ENCODE measurements at regions not wholly inside any gene's neighbourhood (a gene's known extent, or its start where the extent isn't known, plus 50 kb on each side); places are given as distances from the start of the nearest gene placed in this dataset.

DNA sequence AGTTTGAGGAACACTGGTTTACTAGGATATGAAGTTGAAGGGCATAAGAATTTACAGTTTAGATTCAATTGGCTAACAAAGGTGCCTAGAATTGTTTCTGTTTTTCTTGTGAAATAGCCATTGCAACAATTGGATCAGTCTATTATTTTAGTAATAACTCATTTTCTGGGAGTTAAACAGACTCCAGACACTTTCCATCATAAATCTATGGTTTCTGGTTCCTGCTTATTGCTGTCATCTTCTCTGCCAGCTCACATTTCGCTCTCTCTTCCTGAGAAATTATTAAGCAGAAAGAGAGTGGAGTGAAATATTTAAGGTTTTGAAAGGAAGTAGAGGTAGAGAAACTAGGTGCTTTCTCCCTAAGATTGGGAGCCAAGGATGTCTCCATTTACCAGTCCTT is 165.1 kb upstream of the PRR16 start:
- H3K4me3 ChIP-seq (ENCODE audit: low read depth, low read length): no peak overlapping the region
- TF ChIP-seq, protein P1, sequence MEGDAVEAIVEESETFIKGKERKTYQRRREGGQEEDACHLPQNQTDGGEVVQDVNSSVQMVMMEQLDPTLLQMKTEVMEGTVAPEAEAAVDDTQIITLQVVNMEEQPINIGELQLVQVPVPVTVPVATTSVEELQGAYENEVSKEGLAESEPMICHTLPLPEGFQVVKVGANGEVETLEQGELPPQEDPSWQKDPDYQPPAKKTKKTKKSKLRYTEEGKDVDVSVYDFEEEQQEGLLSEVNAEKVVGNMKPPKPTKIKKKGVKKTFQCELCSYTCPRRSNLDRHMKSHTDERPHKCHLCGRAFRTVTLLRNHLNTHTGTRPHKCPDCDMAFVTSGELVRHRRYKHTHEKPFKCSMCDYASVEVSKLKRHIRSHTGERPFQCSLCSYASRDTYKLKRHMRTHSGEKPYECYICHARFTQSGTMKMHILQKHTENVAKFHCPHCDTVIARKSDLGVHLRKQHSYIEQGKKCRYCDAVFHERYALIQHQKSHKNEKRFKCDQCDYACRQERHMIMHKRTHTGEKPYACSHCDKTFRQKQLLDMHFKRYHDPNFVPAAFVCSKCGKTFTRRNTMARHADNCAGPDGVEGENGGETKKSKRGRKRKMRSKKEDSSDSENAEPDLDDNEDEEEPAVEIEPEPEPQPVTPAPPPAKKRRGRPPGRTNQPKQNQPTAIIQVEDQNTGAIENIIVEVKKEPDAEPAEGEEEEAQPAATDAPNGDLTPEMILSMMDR (IDR thresholded peaks at IDR 0.05; ENCODE audit: insufficient read depth, low read depth, low read length, missing control alignments): no peak
- DNase-seq (ENCODE audit: low read depth): no peak

DNA sequence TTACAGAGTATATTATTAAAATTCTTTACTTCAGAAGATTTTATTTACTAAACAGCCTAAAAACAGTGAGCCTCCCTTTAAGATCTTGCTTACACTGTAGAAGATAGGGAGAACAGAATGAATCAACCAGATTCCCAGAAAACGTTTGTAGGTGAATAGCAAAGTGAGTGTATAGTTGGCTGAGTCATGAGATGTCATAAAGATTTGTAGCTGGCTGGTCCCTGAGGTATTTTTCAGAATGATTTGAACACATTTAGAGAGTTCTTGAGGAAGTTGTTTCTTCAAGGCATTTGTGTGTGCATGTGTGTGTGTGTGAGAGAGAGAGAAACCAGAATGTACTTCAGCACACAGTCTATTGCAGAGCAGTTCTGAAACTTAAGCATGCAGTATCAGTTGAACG is 159.4 kb upstream of the PRR16 start:
- DNase-seq (ENCODE audit: low read depth): no peak
- TF ChIP-seq, protein P1 (IDR thresholded peaks at IDR 0.05; ENCODE audit: insufficient read depth, low read depth, low read length, missing control alignments): no peak

DNA sequence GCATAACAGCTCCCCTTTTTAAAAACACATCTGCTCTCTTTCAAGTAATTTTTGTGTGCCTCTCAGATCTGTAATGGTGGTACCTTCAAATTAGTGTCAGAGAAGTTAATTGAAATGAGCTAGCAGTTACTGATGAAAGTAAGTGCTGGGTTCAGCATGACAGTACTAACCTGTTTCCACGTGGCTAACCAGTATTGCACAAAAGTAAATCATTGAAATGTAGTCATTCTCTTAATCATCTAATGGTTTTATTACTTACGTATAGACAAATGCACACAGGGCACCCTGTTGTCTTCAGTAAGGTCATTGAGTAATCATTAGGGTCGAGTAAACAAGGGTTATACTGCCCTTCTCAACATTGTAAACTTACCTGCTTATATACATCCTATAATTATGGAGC is 157.8 kb upstream of the PRR16 start:
- no peak for DNase-seq (ENCODE audit: low read depth)
- no peak overlapping the region for H3K4me3 ChIP-seq (ENCODE audit: low read depth, low read length)
- TF ChIP-seq, protein P1 (IDR thresholded peaks at IDR 0.05; ENCODE audit: insufficient read depth, low read depth, low read length, missing control alignments): no peak

More for the DNA sequence above, 159.4 kb upstream of the PRR16 start:
- H3K4me3 ChIP-seq (ENCODE audit: low read depth, low read length): no peak overlapping the region

DNA sequence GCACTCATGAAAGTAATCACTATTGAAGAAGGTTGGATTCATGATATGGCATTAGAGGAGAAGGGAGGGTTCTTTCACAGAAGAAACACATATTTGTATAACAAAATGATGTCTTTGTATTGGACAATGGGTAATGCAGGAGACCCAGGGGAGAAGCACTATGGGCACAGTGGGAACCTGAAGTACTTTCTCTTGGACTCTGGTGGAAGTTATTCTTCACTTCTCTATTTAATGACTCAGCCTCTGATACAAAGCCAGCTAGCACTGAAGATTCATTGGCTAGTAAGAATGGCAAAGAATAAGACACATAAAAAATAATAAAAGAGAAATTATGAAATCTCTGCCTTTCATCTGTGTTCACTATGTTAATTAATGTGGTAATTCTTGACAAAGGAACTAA is 149.9 kb upstream of the PRR16 start:
- TF ChIP-seq, protein P1 (IDR thresholded peaks at IDR 0.05; ENCODE audit: insufficient read depth, low read depth, low read length, missing control alignments): no peak
- no peak for DNase-seq (ENCODE audit: low read depth)
- H3K4me3 ChIP-seq (ENCODE audit: low read depth, low read length): no peak overlapping the region

DNA sequence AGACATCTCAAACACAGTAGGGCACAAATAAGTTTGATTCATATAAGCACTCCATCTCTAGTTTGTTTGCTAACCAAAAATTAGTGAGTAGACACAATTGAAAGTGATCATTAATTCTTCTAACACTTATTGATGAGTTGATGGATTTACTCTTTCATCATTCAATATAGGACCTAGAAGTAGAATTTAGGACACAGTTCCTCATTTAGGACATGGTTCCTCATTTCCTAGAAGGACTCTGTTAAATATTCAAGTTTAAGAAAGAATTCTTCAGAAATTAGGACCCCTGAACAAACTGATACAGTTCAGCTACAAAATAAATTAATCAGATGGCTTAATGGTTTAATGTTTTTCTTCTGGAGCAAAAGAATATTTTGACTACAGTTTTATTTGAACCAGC is 143.5 kb upstream of the PRR16 start:
- TF ChIP-seq, protein P1 (IDR thresholded peaks at IDR 0.05; ENCODE audit: insufficient read depth, low read depth, low read length, missing control alignments): no peak
- no peak for DNase-seq (ENCODE audit: low read depth)
- H3K4me3 ChIP-seq (ENCODE audit: low read depth, low read length): no peak overlapping the region

DNA sequence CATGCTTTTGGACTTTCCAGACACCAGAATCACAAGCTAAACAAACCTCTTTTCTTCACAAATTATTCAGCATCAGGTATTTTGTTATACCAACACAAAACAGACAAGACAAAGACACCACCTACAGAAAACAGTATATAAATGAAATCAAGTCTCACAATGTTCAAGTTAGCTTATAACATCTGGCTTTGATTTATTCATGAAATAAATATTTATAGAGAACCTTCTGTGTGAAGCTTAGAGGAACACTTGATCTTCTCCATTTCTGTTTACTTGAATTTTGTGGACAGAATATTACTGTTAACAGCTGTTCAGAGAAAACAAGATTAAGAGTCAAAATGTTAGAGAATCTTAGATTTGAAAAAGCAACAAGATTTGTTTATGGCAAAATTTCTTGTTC is 137.4 kb upstream of the PRR16 start:
- no peak overlapping the region for H3K4me3 ChIP-seq (ENCODE audit: low read depth, low read length)
- TF ChIP-seq, protein P1 (IDR thresholded peaks at IDR 0.05; ENCODE audit: insufficient read depth, low read depth, low read length, missing control alignments): no peak
- no peak for DNase-seq (ENCODE audit: low read depth)

DNA sequence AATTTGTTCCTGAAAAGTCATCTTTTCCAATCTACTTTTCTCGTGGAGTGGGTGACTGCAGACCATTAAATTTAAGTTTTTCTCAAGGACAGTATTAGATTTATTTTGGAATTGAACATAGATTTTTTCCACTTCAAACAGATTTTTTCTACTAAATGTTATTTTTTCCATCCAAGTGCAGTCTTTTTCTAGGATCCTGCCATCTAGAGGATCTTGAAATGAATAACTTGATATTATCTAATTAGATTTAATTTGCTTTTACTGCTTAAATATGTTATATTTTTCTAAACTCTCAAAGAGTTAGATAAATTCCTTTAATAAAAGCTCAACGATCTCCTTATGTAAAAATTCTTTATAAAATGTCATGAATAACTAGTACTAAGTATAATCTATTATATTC is 136.9 kb upstream of the PRR16 start:
- no peak for DNase-seq (ENCODE audit: low read depth)
- no peak overlapping the region for H3K4me3 ChIP-seq (ENCODE audit: low read depth, low read length)
- TF ChIP-seq, protein P1 (IDR thresholded peaks at IDR 0.05; ENCODE audit: insufficient read depth, low read depth, low read length, missing control alignments): no peak
